ENCODE measurements at regions not wholly inside any gene's neighbourhood (a gene's known extent, or its start where the extent isn't known, plus 50 kb on each side); places are given as distances from the start of the nearest gene placed in this dataset.

DNA sequence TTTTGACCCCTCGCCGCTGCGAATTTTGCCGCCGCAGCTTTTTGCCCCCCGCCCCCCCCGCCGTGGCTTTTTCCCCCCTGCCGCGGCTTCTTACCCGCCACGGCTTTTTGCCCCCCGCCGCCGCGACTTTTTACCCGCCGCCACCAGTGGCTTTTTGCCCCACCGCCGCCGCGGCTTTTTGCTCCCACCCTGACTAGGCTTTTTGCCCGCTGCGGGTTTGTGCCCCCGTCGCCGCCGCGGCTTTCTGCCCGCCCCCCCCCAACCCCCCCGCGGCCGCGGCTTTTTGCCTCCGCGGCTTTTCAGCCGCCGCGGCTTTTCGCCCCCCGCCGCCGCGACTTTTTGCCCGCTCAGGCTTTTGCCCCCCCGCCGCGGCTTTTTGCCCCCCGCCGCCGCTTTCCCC, 598.1 kb downstream of the GOLGA6L6 start:
- TF ChIP-seq, protein P1, sequence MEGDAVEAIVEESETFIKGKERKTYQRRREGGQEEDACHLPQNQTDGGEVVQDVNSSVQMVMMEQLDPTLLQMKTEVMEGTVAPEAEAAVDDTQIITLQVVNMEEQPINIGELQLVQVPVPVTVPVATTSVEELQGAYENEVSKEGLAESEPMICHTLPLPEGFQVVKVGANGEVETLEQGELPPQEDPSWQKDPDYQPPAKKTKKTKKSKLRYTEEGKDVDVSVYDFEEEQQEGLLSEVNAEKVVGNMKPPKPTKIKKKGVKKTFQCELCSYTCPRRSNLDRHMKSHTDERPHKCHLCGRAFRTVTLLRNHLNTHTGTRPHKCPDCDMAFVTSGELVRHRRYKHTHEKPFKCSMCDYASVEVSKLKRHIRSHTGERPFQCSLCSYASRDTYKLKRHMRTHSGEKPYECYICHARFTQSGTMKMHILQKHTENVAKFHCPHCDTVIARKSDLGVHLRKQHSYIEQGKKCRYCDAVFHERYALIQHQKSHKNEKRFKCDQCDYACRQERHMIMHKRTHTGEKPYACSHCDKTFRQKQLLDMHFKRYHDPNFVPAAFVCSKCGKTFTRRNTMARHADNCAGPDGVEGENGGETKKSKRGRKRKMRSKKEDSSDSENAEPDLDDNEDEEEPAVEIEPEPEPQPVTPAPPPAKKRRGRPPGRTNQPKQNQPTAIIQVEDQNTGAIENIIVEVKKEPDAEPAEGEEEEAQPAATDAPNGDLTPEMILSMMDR (IDR thresholded peaks at IDR 0.05; ENCODE audit: insufficient read depth, low read depth, low read length), result no peak
- TF ChIP-seq EZH2 (IDR thresholded peaks at IDR 0.05; ENCODE audit: insufficient read depth, low read length), result no peak
